Neuron (in vitro differentiated cells): ENCODE measurements at regions not wholly inside any gene's neighbourhood (a gene's known extent, or its start where the extent isn't known, plus 50 kb on each side); places are given as distances from the start of the nearest gene placed in this dataset.

Experiments
- H2AFZ ChIP-seq: one replicate; pipeline ENCODE4 v1.6.1; 2013; ENCODE audit warnings: low read depth, mild to moderate bottlenecking, inconsistent platforms, low read length, moderate library complexity
- H3K27me3 ChIP-seq: one replicate; pipeline ENCODE4 v1.6.1; 2013; ENCODE audit warnings: low read length; ENCODE audit not compliant: insufficient read depth
- H3K36me3 ChIP-seq: one replicate; pipeline ENCODE4 v1.6.1; 2013; ENCODE audit warnings: low read length; ENCODE audit not compliant: insufficient read depth
- H3K4me1 ChIP-seq: one replicate; pipeline ENCODE4 v1.6.1; 2013; ENCODE audit warnings: low read length; ENCODE audit not compliant: insufficient read depth
- H3K4me3 ChIP-seq: 2 replicates; pipeline ENCODE4 v1.5.1; 2013; ENCODE audit warnings: mild to moderate bottlenecking, low read length, moderate library complexity
- H3K9me3 ChIP-seq: one replicate; pipeline ENCODE4 v1.6.1; 2013; ENCODE audit warnings: low read length

DNA sequence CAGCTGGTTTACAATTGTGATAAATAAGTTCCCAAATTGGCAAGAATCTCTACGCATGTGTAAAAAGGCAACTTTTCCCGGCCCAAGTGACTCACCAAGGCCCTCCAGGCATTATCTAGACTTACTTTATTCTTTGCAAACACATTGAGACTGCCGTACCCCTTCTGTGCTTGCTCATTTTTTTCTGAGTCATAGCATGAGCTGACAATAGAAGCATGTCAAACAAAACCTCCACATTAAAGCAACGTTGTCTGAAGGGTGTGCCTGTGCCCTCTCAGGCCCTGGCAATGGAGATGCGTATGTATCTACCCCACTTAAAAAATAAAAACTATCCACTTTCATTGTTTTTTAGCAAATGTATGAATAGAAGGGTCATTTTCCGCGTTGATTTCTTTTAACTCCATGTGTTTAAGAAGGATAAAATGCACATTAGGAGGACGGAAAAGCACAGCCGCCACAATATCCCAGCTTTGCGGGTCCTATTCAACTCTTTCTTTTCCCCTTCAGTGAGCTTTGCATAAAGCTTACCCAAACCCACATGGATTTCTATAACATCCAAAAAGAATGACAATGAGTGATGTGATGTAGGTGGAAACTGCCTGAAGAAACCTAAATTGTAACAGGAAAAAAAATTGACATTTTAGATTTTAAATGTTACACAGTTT is 298.2 kb downstream of the CDCA7 start:
- Histone ChIP-seq H3K9me3 (peaks cover 2% of the 10 kb centered on the region), H3K36me3 (no peaks in the 10 kb centered on the region), H3K27me3 (no peaks in the 10 kb centered on the region), H2AFZ (peak overlapping the region; percentile 59), H3K4me1 (peaks cover 22% of the 10 kb centered on the region), H3K4me3 (peak overlapping the region; percentile 34)

DNA sequence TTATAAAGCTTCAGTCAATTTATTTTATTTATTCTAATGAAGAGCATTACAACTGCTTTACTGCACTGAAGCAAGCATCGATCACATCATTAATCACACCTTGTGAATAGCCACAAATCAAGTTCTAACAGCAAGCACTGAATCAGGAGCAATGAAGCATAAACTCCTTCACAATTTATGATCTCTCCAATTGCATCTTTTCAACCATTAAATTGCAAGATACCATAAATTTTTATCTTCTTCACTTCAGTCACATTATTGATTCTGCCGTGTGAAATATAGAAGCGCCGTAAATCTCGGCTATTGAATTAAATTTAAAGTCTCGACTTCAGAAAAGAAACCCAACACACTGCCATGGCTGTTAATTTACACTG is 298.7 kb downstream of the CDCA7 start:
- no peaks in the 10 kb centered on the region for H3K36me3 ChIP-seq
- no peak overlapping the region for H3K4me3 ChIP-seq
- no peaks in the 10 kb centered on the region for H3K27me3 ChIP-seq
- peak overlapping the region; percentile 59 for H2AFZ ChIP-seq
- peaks cover 20% of the 10 kb centered on the region for H3K4me1 ChIP-seq
- peaks cover 2% of the 10 kb centered on the region for H3K9me3 ChIP-seq

DNA sequence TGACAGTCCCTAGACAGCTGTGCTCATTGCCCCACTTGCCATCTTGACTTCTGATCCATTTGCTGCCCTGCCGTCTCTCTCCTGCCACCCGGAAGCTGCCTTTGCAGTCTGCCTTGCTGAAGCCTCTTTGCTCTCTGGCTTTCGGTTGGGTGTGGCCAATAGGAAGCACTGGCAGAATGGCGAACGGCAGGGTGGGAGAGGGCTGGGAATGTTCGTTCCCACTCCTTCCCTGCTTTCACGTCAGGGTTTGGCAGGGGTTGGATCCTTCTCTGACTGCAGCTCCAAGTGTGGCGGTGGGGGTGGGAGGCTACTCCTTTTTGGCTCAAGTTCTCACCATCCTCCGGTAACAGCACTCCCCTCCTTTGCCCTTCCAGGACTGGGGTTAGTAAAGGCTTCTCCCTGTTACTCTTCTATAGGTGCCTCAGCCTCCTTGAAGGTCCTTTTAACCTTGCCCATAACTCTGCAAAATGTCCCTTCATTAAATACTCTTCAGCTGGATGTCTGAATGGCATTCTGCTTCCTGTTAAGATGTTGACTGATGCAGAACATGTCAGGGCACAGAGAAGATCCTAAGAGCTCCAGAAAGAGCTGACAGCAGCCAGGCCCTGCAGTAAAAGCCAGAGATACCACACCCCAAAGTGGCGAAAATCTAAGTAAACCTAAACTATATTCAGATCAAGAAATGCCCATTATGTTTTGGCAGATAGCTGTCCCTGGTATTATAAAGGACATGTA is 299.7 kb downstream of the CDCA7 start:
- peaks cover 28% of the 10 kb centered on the region for H3K4me1 ChIP-seq
- no peaks in the 10 kb centered on the region for H3K27me3 ChIP-seq
- no peaks in the 10 kb centered on the region for H3K36me3 ChIP-seq
- H3K9me3 ChIP-seq: peaks cover 2% of the 10 kb centered on the region
- no peak overlapping the region for H3K4me3 ChIP-seq
- no peak overlapping the region for H2AFZ ChIP-seq

DNA sequence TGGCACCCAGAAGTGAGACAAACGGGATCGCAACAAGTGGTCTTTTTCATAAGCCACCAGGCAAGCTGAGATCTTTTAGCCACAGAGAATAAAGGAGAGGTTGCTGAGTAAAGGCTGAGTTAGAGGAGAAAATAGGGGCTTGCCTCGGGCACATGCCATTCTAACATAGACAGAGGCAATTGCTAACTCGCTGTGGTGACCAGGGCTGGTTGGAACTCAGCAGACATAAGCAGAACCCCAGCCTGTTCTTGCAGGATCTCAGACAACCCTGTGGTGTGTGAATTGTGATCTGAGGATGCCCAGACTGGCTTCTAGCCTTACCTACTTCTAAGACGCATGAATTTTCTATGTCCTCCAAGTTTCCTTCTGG is 300.2 kb downstream of the CDCA7 start:
- peaks cover 34% of the 10 kb centered on the region for H3K4me1 ChIP-seq
- H3K9me3 ChIP-seq: peaks cover 2% of the 10 kb centered on the region
- H3K36me3 ChIP-seq: no peaks in the 10 kb centered on the region
- H3K4me3 ChIP-seq: no peak overlapping the region
- no peak overlapping the region for H2AFZ ChIP-seq
- no peaks in the 10 kb centered on the region for H3K27me3 ChIP-seq

DNA sequence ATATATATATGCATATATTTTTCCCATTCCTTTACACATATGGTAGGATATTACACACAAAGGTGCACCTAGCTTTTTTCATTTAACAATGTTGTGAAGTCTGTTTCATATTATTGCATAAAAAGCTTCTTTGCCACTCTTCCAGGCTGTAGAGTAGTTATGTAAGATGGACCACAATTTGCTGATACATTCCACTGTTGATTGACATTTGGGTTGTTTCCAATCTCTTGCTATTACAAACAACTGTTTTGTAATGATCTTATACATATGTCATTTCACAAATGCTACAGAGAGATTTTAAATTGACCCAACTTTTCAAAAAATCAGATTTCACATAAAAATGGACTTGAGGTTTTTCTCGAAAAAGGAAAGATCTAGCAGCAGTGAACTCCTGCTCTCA is 301.4 kb downstream of the CDCA7 start:
- Histone ChIP-seq H3K27me3 (no peaks in the 10 kb centered on the region), H3K36me3 (no peaks in the 10 kb centered on the region), H3K4me1 (peaks cover 46% of the 10 kb centered on the region), H3K9me3 (peaks cover 2% of the 10 kb centered on the region), H3K4me3 (no peak overlapping the region), H2AFZ (no peak overlapping the region)

DNA sequence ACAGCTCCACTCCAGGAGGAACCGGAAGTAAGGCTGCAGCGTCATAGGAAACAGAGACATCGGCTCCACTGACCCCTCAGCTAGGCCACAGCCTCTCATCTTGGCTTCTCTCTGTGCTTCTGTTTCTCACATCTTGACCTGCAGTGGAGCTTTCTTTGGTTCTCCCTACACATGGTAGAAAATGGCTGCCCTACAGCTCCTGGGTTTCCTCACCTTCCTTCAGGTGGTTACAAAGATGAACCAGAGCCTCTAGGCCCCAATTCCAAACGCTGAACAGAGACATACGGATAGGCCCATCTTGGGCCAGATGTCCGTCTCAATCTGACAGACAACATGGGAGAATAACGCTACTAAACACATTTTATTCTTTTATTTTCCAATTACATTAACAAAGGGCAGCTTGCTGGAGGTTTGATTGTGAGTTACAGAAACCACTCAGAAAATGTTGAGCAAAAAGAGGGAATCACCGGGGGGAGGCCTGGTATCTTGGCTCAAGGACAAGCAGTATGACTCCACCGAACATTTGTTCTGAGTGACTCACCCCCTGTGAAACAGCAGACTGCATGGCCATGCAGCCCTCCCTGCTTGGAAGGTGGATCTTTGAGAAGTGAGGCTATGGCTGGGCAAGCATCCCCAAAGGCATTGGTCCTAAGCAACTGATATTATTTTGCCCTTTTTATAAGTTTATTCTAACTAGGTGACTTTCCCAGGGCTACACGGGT is 303.5 kb downstream of the CDCA7 start:
- peaks cover 45% of the 10 kb centered on the region for H3K4me1 ChIP-seq
- H3K4me3 ChIP-seq: no peak overlapping the region
- H2AFZ ChIP-seq: no peak overlapping the region
- no peaks in the 10 kb centered on the region for H3K9me3 ChIP-seq
- no peaks in the 10 kb centered on the region for H3K36me3 ChIP-seq
- no peaks in the 10 kb centered on the region for H3K27me3 ChIP-seq

DNA sequence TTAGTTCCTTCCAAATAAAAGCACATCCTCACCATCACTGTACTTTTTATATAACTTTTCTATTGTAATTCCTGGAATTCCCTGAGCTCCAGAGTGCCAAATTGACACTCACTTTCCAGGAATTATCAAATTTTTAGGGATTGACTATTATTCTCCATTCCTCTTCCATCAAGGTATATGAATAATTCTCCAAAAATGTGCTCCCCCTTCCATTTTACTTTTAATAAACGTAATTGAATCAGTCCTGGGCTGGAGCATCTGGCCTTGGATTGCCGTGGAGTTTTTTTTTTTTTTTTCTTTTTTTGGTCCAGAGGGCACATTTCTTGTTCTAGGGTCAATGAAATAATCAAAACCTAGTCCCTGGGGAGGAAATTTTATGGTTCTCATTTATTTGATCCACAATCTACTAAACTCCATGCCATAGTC is 304.3 kb downstream of the CDCA7 start:
- no peaks in the 10 kb centered on the region for H3K36me3 ChIP-seq
- H3K4me1 ChIP-seq: peaks cover 39% of the 10 kb centered on the region
- H2AFZ ChIP-seq: no peak overlapping the region
- H3K9me3 ChIP-seq: no peaks in the 10 kb centered on the region
- H3K4me3 ChIP-seq: no peak overlapping the region
- no peaks in the 10 kb centered on the region for H3K27me3 ChIP-seq

DNA sequence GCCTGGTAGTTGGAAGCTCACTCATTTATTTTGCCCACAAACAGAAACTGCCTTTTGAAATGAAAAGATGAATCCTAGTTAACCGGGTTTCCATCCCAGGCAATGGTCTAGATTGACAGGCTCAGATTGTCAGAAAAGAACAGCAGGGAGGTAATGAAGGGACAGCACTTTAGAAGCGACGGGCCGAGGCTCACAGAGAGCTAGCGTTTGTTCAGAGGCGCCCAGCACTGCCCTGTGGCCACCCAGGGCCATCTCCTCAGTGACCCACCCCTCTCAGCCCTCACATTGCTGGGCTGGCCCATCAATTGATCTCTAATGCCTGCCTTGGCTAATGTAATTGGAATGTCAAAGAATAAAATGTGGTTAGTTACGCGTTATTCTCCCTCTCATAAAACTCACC is 304.8 kb downstream of the CDCA7 start:
- no peaks in the 10 kb centered on the region for H3K27me3 ChIP-seq
- no peak overlapping the region for H2AFZ ChIP-seq
- peaks cover 43% of the 10 kb centered on the region for H3K4me1 ChIP-seq
- H3K9me3 ChIP-seq: no peaks in the 10 kb centered on the region
- H3K36me3 ChIP-seq: no peaks in the 10 kb centered on the region
- no peak overlapping the region for H3K4me3 ChIP-seq

DNA sequence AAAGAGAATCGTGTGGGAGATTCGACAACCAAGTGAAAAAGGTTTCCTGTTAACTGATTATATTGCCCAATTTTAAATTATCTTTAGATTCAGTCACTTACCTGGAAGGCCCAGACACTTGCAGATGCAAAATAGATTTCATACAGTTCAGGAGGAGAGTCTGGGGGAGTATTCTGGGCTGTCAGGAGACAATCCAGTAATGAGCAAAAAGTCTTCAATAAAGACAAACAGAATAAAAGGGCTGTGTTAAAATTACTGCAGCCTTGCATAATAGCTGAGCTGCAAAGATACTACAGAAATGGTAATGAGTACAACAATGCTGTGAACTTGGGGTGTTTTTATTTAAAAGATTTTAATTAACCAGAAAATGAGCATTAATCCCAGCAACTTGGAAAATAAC is 303.6 kb downstream of the SP3 start:
- Histone ChIP-seq H3K36me3 (no peaks in the 10 kb centered on the region), H3K4me3 (no peak overlapping the region), H2AFZ (no peak overlapping the region), H3K27me3 (no peaks in the 10 kb centered on the region), H3K4me1 (peaks cover 61% of the 10 kb centered on the region), H3K9me3 (no peaks in the 10 kb centered on the region)

DNA sequence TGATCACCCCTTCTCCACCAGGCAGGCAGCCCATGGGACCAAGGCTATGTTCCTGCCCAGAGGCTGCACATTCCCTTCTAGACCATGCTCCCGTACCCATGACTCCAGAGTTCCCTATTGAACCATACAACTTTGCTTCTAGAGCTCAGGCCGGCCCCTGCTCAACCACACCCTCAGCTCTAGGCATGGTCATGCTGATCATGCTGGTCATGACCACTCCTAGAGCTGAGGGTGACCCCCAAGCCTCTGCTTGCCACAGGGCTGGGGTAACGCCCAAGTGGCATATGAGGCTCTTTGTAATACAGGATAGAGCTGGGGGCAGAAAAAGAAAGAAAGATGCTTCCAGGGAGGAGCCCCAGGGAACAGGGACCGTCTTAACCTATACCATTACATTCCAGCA is 301.8 kb downstream of the SP3 start:
- Histone ChIP-seq H3K9me3 (no peaks in the 10 kb centered on the region), H3K36me3 (no peaks in the 10 kb centered on the region), H3K4me3 (no peak overlapping the region), H2AFZ (no peak overlapping the region), H3K27me3 (no peaks in the 10 kb centered on the region), H3K4me1 (peaks cover 69% of the 10 kb centered on the region)

DNA sequence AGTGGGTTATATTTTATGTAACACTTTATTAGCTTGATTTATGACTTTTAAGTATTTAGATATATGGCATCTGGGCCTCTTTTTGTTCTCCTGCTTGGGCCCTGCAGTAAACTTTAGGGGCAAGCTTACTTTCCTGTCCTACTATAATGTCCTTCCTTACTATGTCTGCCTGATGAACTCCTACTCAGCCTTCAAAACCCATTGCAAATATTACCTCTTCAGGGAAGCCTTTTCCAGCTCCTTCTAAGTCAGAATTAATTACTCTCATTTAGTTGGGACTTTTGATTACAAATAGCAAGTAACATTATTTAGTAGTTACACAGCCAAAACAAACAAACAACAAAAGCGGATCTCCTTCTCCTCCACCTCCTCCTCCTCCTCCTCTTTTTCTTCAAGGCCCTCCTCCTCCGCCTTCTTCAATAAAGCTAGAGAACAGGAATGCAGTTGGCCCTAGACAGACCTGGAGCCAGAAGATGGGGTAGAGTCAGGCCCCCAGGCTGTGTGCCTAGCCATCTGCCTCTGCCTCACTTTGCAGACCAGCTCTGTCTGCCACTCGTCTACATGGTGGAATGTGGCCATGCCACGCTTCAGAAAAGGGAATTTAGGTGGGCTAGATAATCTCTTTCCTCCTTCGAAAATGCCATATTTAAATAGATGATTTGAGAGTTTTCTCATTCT is 301.2 kb downstream of the SP3 start:
- no peaks in the 10 kb centered on the region for H3K36me3 ChIP-seq
- H2AFZ ChIP-seq: no peak overlapping the region
- no peak overlapping the region for H3K4me3 ChIP-seq
- no peaks in the 10 kb centered on the region for H3K27me3 ChIP-seq
- H3K4me1 ChIP-seq: peaks cover 65% of the 10 kb centered on the region
- H3K9me3 ChIP-seq: no peaks in the 10 kb centered on the region

DNA sequence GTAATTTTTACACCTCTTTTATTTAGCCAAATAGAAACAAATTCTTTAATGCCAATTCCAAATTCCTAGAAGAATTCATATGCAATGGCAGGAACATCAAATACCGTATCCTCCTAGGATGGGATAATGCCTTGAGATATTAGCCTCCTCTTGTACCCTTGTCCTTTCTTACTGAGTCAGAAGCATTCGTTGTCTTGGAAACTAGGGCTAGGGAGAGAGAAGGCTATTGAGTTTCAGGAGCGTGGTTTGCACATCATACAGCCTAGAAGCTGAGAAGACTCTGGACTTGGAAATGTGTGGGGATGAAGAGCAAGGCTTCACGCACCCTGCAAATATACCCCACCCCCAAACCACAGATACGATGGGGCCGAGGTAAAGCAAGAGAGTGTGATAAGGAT is 300.7 kb downstream of the SP3 start:
- no peaks in the 10 kb centered on the region for H3K9me3 ChIP-seq
- H2AFZ ChIP-seq: no peak overlapping the region
- peaks cover 59% of the 10 kb centered on the region for H3K4me1 ChIP-seq
- H3K36me3 ChIP-seq: no peaks in the 10 kb centered on the region
- no peak overlapping the region for H3K4me3 ChIP-seq
- no peaks in the 10 kb centered on the region for H3K27me3 ChIP-seq
